Testis (tissue), 2 donors: ENCODE measurements at regions not wholly inside any gene's neighbourhood (a gene's known extent, or its start where the extent isn't known, plus 50 kb on each side); places are given as distances from the start of the nearest gene placed in this dataset.

Experiments used
- POLR2A ChIP-seq: fragments of 450-650 bp; IDR thresholded peaks from one replicate; pipeline ENCODE4 v1.6.1; 2017; ENCODE audit warnings: antibody characterized with exemption, mild to moderate bottlenecking, moderate library complexity
- TF ChIP-seq, protein P1 (sequence below), 3 experiments: fragments of 450-650 bp in 2 of 3; fragments of 200-600 bp in 1 of 3; sonication (generic) in 1 of 3; IDR thresholded peaks; one replicate each; pipeline ENCODE4 v1.5.1; 2016 to 2019; ENCODE audit warnings: antibody characterized with exemption in 3 of 3, mild to moderate bottlenecking in 2 of 3, moderate library complexity in 1 of 3

DNA sequence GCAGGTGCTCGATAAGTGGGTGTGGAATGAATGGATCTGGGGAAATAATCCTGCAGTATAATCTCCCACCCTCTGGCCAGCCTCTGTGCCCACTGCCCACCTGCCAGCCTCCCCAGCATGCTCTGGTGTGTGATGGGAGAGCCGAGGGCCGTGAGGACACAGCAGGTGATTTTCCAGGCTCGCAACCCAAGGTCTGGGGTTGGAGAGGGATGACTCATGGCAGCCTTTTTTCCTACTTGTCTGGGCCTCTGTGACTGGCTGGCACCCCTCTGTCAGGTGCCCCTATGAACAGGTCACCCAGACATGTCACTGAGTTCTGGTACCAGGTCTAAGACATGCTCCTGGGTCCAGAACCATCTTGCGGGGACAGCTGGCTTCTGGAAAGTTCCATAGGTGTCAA is 385.7 kb upstream of the TNRC6C start:
- TF ChIP-seq, protein P1, sequence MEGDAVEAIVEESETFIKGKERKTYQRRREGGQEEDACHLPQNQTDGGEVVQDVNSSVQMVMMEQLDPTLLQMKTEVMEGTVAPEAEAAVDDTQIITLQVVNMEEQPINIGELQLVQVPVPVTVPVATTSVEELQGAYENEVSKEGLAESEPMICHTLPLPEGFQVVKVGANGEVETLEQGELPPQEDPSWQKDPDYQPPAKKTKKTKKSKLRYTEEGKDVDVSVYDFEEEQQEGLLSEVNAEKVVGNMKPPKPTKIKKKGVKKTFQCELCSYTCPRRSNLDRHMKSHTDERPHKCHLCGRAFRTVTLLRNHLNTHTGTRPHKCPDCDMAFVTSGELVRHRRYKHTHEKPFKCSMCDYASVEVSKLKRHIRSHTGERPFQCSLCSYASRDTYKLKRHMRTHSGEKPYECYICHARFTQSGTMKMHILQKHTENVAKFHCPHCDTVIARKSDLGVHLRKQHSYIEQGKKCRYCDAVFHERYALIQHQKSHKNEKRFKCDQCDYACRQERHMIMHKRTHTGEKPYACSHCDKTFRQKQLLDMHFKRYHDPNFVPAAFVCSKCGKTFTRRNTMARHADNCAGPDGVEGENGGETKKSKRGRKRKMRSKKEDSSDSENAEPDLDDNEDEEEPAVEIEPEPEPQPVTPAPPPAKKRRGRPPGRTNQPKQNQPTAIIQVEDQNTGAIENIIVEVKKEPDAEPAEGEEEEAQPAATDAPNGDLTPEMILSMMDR (IDR thresholded peaks at IDR 0.05): no peak
- no peak for TF ChIP-seq POLR2A
